ENCODE measurements at regions not wholly inside any gene's neighbourhood (a gene's known extent, or its start where the extent isn't known, plus 50 kb on each side); places are given as distances from the start of the nearest gene placed in this dataset.

DNA sequence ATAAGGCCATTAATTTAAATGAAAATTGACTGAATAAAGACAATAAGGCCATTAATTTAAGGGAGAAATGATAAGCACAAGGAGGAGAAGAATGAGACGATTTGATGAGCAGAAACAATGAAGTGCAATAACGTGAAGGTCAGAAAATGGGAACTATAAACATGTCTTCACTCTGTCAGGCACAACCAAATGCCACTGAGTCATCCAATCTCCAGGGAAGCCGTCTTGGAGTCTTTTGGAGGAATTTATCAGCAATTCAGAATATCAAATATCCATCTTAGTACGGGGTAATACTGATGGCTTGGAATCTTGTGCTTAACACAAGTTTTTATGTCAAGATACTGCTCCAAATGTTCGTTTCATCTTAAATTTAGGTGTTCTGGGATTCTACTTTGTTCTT lies 159.9 kb downstream of the CAPZA3 start:
- Histone ChIP-seq H3K9me3 (ENCODE audit: low read length) (peaks cover 2% of the 10 kb centered on the region), H4K20me1 (ENCODE audit: insufficient read depth) (no peaks in the 10 kb centered on the region), H3K27ac (ENCODE audit: low read length) (no peak overlapping the region), H3K9ac (ENCODE audit: low read length) (no peak overlapping the region), H3K4me2 (ENCODE audit: low read length) (no peak overlapping the region), H3K36me3 (ENCODE audit: insufficient read depth, low read length) (no peaks in the 10 kb centered on the region), H2AFZ (ENCODE audit: low read depth, low read length) (no peak overlapping the region), H3K27me3 (ENCODE audit: insufficient read depth, low read depth, low read length) (no peaks in the 10 kb centered on the region), H3K9me2 (ENCODE audit: insufficient read depth, low read length) (no peaks in the 10 kb centered on the region), H3F3A (ENCODE audit: insufficient read depth, low read length, poor library complexity, severe bottlenecking) (no peaks in the 10 kb centered on the region), H3K4me3 (ENCODE audit: low read length) (no peak overlapping the region), H3K79me2 (replicated peaks; ENCODE audit: insufficient read depth, low read length) (no peaks in the 10 kb centered on the region)
- TF ChIP-seq EP300 (conservative IDR thresholded peaks at IDR 0.05; ENCODE audit: poor library complexity, severe bottlenecking) (no peak), POLR2AphosphoS5 (IDR thresholded peaks at IDR 0.05) (no peak), SMC3 (conservative IDR thresholded peaks at IDR 0.05; ENCODE audit: poor library complexity) (no peak), RAD21 (conservative IDR thresholded peaks at IDR 0.05) (no peak), CTCF (IDR thresholded peaks at IDR 0.05; ENCODE audit: poor library complexity, severe bottlenecking) (no peak), EZH2 (IDR thresholded peaks at IDR 0.05; ENCODE audit: borderline replicate concordance, insufficient read depth, low read length, poor library complexity, severe bottlenecking) (no peak), TAF1 (IDR thresholded peaks at IDR 0.05; ENCODE audit: low read depth) (no peak), MXI1 (conservative IDR thresholded peaks at IDR 0.05; ENCODE audit: poor library complexity, severe bottlenecking) (no peak)
- TF ChIP-seq, protein P1, sequence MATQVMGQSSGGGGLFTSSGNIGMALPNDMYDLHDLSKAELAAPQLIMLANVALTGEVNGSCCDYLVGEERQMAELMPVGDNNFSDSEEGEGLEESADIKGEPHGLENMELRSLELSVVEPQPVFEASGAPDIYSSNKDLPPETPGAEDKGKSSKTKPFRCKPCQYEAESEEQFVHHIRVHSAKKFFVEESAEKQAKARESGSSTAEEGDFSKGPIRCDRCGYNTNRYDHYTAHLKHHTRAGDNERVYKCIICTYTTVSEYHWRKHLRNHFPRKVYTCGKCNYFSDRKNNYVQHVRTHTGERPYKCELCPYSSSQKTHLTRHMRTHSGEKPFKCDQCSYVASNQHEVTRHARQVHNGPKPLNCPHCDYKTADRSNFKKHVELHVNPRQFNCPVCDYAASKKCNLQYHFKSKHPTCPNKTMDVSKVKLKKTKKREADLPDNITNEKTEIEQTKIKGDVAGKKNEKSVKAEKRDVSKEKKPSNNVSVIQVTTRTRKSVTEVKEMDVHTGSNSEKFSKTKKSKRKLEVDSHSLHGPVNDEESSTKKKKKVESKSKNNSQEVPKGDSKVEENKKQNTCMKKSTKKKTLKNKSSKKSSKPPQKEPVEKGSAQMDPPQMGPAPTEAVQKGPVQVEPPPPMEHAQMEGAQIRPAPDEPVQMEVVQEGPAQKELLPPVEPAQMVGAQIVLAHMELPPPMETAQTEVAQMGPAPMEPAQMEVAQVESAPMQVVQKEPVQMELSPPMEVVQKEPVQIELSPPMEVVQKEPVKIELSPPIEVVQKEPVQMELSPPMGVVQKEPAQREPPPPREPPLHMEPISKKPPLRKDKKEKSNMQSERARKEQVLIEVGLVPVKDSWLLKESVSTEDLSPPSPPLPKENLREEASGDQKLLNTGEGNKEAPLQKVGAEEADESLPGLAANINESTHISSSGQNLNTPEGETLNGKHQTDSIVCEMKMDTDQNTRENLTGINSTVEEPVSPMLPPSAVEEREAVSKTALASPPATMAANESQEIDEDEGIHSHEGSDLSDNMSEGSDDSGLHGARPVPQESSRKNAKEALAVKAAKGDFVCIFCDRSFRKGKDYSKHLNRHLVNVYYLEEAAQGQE (IDR thresholded peaks at IDR 0.05; ENCODE audit: borderline replicate concordance) = no peak

DNA sequence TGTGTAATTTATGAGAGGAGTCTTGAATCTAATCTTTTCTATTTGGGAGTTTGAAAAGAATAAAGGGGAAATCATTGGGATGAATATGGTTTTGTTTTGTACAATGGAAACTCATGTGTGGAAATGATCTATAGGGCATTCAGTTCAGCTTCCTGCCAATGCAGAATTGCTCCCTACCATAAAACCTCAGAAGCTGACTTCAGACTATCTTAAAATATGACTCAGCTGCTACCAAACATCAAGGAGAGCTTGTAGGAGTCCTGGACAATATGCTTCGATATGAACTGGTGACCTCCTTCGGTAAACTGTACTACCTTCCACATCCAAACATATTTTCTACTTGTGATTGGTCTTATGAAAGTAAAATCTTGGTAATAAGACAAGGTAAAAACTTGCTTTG lies 160.6 kb downstream of the CAPZA3 start:
- Histone ChIP-seq H3K9me2 (ENCODE audit: insufficient read depth, low read length) (no peaks in the 10 kb centered on the region), H4K20me1 (ENCODE audit: insufficient read depth) (no peaks in the 10 kb centered on the region), H3K4me2 (ENCODE audit: low read length) (no peak overlapping the region), H3K4me3 (ENCODE audit: low read length) (no peak overlapping the region), H3K27me3 (ENCODE audit: insufficient read depth, low read depth, low read length) (no peaks in the 10 kb centered on the region), H3F3A (ENCODE audit: insufficient read depth, low read length, poor library complexity, severe bottlenecking) (no peaks in the 10 kb centered on the region), H2AFZ (ENCODE audit: low read depth, low read length) (no peak overlapping the region), H3K9me3 (ENCODE audit: low read length) (peaks cover 2% of the 10 kb centered on the region), H3K79me2 (replicated peaks; ENCODE audit: insufficient read depth, low read length) (no peaks in the 10 kb centered on the region), H3K9ac (ENCODE audit: low read length) (no peak overlapping the region), H3K27ac (ENCODE audit: low read length) (no peak overlapping the region), H3K36me3 (ENCODE audit: insufficient read depth, low read length) (no peaks in the 10 kb centered on the region)
- TF ChIP-seq MXI1 (conservative IDR thresholded peaks at IDR 0.05; ENCODE audit: poor library complexity, severe bottlenecking) = no peak
- TF ChIP-seq RAD21 (conservative IDR thresholded peaks at IDR 0.05) = no peak
- TF ChIP-seq, protein P1 (IDR thresholded peaks at IDR 0.05; ENCODE audit: borderline replicate concordance) = no peak
- no peak for TF ChIP-seq POLR2AphosphoS5 (IDR thresholded peaks at IDR 0.05)
- no peak for TF ChIP-seq SMC3 (conservative IDR thresholded peaks at IDR 0.05; ENCODE audit: poor library complexity)
- TF ChIP-seq CTCF (IDR thresholded peaks at IDR 0.05; ENCODE audit: poor library complexity, severe bottlenecking) = no peak
- no peak for TF ChIP-seq TAF1 (IDR thresholded peaks at IDR 0.05; ENCODE audit: low read depth)
- TF ChIP-seq EP300 (conservative IDR thresholded peaks at IDR 0.05; ENCODE audit: poor library complexity, severe bottlenecking) = no peak
- no peak for TF ChIP-seq EZH2 (IDR thresholded peaks at IDR 0.05; ENCODE audit: borderline replicate concordance, insufficient read depth, low read length, poor library complexity, severe bottlenecking)
